ENCODE measurements at regions not wholly inside any gene's neighbourhood (a gene's known extent, or its start where the extent isn't known, plus 50 kb on each side); places are given as distances from the start of the nearest gene placed in this dataset.

GRCh38 chr21:27145134-27145798 is 178.4 kb upstream of the ADAMTS5 start:
- no peaks in the 10 kb centered on the region for H3K36me3 ChIP-seq (ENCODE audit: low read depth)
- no peak for DNase-seq
- intact Hi-C loops (cut with DNase I, micrococcal nuclease): no loop called here
- H3K4me3 ChIP-seq: no peak overlapping the region
- no peaks in the 10 kb centered on the region for H3K9me3 ChIP-seq
- TF ChIP-seq CTCF (IDR thresholded peaks at IDR 0.05): no peak
- ATAC-seq: no peak
- H3K4me1 ChIP-seq (ENCODE audit: low read depth): no peaks in the 10 kb centered on the region

- DNase-seq (no peak), ATAC-seq (no peak)
- TF ChIP-seq CTCF (IDR thresholded peaks at IDR 0.05): no peak
- Histone ChIP-seq H3K36me3 (ENCODE audit: low read depth) (no peaks in the 10 kb centered on the region), H3K4me1 (ENCODE audit: low read depth) (no peaks in the 10 kb centered on the region), H3K9me3 (no peaks in the 10 kb centered on the region), H3K4me3 (no peak overlapping the region)
- intact Hi-C loops (cut with DNase I, micrococcal nuclease): no loop called here
Observed at GRCh38 chr21:27143476-27143875, 176.6 kb upstream of the ADAMTS5 start.

GRCh38 chr21:27139526-27139925 is 172.6 kb upstream of the ADAMTS5 start:
- DNase-seq (no peak), ATAC-seq (no peak)
- Histone ChIP-seq H3K4me1 (ENCODE audit: low read depth) (no peaks in the 10 kb centered on the region), H3K9me3 (no peaks in the 10 kb centered on the region), H3K4me3 (no peak overlapping the region), H3K36me3 (ENCODE audit: low read depth) (no peaks in the 10 kb centered on the region)
- TF ChIP-seq CTCF (IDR thresholded peaks at IDR 0.05): no peak
- intact Hi-C loops (cut with DNase I, micrococcal nuclease): no loop called here

- Histone ChIP-seq H3K4me3 (no peak overlapping the region), H3K36me3 (ENCODE audit: low read depth) (no peaks in the 10 kb centered on the region), H3K4me1 (ENCODE audit: low read depth) (no peaks in the 10 kb centered on the region), H3K9me3 (no peaks in the 10 kb centered on the region)
- TF ChIP-seq CTCF (IDR thresholded peaks at IDR 0.05): no peak
- DNase-seq: no peak
- ATAC-seq: no peak
- intact Hi-C loops (cut with DNase I, micrococcal nuclease): no loop called here
Observed at GRCh38 chr21:27134516-27134915, 167.6 kb upstream of the ADAMTS5 start.

- Histone ChIP-seq H3K4me1 (ENCODE audit: low read depth) (no peaks in the 10 kb centered on the region), H3K4me3 (no peak overlapping the region), H3K36me3 (ENCODE audit: low read depth) (no peaks in the 10 kb centered on the region), H3K9me3 (no peaks in the 10 kb centered on the region)
- intact Hi-C loops (cut with DNase I, micrococcal nuclease): no loop called here
- no peak for TF ChIP-seq CTCF (IDR thresholded peaks at IDR 0.05)
- ATAC-seq (no peak), DNase-seq (no peak)
Observed at GRCh38 chr21:27132266-27132665, 165.4 kb upstream of the ADAMTS5 start.

- Histone ChIP-seq H3K4me1 (ENCODE audit: low read depth) (no peaks in the 10 kb centered on the region), H3K4me3 (no peak overlapping the region), H3K9me3 (no peaks in the 10 kb centered on the region), H3K36me3 (ENCODE audit: low read depth) (no peaks in the 10 kb centered on the region)
- DNase-seq: no peak
- TF ChIP-seq CTCF (IDR thresholded peaks at IDR 0.05): no peak
- no peak for ATAC-seq
- intact Hi-C loops (cut with DNase I, micrococcal nuclease): no loop called here
Observed at GRCh38 chr21:27130154-27130553, 163.3 kb upstream of the ADAMTS5 start.
